GM18517 (cell line): ENCODE measurements at regions not wholly inside any gene's neighbourhood (a gene's known extent, or its start where the extent isn't known, plus 50 kb on each side); places are given as distances from the start of the nearest gene placed in this dataset.
"Not testable (repeated sequence)": the region's sequence is repeated elsewhere in the genome, so short reads cannot be mapped to it uniquely, and the experiment has no call there.

Experiments
- ATAC-seq: cut with Tn5 transposase; IDR thresholded peaks from one replicate; pipeline ENCODE4 v1.9.1; 2021; ENCODE audit warnings: mild to moderate bottlenecking, moderate library complexity; ENCODE audit not compliant: unreplicated experiment

DNA sequence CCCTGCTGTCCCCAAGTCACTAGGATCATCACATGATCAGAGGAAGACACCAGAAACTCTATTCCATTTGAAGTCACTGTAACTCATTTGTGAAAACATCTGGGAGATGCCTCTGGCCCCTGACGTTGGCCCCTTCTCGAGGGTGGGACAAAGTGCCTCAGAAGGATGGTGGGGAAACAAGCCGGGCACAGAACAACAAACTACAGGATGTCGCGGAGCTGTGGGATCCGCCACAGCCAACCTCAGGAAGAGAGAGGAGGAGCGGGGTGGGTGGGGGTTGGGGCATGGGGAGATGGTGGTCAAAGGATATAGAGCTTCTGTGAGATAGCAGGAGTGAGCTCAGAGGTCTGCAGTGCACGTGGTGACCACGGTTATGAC, 265.6 kb upstream of the TCERG1L start:
- ATAC-seq = no peak

DNA sequence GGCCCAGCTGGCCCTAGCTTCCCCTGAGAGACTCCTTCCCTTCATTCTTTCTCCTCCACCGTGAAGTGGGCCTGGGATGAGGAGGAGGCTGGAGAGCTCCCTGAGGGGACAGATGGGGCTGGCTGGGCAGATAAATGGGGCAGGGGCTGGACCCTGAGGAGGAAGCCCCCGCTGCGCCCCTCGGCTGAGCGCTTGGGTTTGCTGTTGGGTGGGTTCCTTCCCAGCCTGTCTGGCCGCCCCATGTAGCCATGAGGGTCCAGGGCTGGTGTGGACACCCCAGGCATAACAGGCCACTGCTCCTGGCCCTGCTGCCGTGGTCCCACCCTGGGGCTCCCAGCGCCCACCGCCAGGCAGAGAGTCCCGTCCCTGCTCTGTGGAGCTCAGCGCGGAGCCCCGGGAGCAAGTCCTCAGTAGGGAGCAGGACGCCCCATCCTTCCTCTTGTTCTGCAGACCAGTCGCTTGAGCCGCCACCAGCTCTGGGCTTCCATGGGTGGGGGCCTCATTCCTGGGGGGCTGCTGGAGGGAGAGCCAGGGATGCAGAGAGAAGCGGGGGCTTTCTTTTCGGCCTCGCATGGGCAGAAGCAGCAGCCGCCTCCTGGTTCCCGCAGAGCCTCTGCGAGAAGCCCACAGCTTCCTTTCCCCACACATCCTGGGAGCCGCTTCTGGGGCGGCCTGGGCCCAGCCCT, 266.4 kb upstream of the TCERG1L start:
- ATAC-seq = no peak

DNA sequence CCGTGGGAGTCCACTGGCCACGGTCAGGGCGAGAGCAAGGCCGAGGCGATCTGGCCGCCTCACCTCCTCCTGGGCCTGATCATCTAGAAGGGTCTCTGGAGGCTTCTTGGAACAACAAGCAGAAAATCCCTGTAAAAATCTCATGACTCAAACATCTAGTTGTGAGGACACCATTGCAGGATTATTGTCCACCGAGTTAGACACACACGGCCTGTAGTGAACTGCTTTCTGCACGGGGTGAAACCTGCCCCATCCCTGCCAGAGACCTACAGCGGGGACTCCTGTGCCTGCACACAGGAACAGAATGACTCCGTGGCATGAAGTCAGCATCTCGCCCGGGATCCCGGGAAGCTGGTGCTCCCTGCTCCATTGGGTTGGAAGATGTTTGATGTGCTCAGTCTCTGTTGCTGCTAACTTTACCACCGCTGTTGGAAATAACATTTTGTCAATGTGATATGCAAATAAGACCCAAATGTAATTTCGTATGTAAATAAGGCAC, 267.0 kb upstream of the TCERG1L start:
- no peak for ATAC-seq

DNA sequence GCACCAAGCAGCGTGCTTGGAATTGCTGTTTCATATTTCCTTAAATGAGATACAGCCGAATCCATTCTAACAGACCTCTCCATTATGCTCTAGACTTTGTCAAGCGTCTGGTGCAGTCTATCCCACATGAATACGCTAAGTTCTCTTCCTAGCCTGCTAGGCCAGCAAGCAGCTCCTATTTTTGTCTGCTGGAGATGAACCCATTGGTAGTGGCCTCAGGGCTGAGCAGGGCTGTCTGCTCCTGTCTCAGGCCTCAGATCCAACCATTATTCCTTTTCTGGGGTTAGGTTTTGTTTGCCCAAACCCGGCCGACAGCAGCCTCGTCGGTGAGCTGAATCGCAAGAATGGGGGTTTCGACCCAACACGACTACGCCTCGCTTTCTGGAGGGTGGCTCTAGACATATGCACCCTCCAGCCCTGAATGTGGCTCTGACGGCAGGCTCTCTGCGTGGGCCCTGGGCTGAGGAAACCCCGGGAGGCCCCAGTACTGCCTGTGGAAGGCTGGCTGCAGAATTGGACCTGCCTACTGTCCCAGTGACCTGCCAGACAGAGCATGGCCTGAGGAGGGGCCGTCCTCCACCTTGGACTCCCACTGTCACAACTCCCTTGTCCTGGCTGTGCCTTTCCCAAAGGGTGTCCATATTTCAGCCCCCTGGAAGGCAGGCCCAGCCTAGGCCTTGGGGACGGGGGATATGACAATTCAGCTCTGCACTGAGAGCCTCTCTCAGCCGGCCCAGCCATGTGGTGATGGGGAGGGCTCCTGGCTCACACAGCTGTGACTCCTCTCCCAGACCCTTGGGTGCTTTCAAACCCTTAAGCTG, 267.9 kb upstream of the TCERG1L start:
- ATAC-seq = no peak

DNA sequence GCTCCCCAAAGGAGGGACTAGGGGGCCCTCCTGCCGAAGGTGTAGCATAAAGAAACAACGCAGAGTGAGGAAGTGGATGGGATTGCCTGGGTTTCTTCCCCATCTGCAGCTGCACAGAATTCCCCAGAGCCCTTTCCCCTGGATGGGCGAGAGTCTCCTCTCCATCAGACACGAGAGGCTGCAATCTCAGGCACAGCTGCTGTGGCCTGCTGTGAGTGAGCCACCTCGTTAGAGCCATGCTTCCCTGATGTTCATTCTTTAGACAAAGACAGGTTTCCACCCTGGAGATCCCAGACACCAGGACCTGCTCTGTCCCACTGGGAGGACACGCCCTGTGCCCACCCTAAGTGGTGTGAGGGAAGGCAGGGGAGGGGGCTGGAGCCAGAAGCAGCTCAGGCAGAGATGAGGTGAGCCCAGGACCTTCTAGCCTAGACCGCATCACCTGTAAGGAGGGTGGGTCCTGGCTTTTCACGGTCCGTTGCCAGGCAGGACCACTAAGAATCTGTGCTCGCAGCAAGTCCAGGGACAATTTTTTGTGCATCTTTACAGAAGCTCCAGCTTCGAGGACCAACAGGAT, 268.6 kb upstream of the TCERG1L start:
- no peak for ATAC-seq

DNA sequence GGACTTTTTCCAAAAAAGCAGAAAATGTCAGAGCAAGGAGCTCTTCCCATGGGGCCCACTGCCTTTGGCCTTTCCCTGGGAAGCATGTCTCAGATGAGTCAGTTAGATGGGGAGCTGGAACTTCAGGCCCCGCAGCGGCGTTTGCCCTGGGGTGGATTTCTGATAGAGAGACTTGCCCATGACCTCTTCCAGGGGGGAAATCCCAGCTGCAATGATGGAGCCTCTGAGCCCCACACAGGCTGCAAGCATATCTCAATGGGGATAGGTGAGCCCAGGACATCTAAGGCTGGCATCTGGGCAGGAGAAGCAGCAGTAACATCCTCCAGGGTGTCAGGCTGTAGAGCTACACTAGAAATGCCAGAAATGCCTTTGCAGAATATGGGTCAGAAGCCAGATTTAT, 269.2 kb upstream of the TCERG1L start:
- ATAC-seq = no peak

DNA sequence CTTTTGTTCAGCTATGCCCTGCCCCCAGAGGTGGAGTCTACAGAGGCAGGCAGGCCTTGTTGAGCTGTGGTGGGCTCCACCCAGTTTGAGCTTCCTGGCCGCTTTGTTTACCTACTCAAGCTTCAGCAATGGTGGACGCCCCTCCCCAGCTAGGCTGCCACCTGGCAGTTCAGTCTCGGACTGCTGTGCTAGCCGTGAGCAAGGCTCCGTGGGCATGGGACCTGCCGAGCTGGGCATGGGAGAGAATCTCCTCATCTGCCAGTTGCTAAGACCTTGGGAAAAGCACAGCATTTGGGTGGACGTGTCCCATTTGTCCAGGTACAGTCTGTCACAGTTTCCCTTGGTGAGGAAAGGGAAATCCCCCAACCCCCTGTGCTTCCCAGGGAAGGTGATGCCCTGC, 270.0 kb upstream of the TCERG1L start:
- not testable (repeated sequence) for ATAC-seq

DNA sequence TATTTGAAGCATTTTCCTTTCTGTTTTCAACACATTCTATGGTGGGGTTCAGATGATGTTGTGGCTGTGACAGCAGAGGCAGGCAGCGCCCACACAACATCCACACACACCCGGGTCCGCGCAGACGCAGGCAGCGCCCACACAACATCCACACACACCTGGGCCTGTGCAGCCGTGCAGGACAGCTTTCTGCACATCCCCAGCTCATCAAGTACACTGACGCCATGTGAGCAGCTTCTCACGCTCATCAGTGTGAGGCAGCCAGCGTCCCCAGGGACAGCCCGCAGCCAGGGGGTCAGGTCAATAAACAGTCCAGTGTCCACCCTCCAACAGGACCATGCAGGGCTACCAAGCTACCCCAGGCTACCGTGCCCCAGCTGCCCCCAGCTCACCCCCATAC, 272.8 kb upstream of the TCERG1L start:
- ATAC-seq = no peak

DNA sequence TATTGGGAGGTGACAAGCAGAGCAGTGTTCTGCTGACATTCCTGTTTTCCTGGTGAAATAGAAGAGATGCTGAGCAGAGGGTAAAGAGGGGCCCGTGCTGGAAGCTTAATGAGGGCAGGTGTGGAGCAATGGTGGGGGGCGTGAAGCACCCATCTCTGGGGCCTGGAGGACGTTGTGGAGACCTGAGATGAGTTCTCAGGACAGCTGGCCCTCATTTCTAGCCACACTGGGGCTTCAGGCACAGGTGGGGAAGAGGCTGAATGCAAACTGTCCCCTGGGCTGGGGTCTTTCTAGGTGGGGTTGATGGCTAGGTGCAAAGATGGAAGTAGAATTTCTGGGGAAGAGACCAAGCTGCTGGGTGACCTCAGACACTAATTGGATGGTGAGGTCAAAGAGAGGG, 274.2 kb upstream of the TCERG1L start:
- no peak for ATAC-seq

DNA sequence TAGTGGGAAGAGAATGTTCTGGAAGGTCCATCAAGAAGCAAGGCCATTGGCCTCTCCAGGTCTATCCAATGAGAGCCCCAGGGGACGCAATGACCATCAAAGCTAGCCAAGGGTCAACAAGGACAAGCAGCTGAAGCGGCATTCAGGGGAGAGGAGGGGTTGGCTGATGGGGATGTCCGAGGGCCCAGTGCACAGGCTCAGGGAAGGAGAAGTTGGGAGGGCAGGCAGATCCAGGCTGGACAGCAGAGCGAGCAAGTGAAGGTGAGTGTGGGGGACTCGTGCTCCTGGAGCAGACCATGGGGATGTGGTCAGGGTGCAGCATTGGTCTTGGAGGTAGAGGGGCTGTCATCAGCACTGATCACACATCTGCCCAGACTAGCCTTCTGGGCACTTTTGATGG, 275.4 kb upstream of the TCERG1L start:
- ATAC-seq = no peak

DNA sequence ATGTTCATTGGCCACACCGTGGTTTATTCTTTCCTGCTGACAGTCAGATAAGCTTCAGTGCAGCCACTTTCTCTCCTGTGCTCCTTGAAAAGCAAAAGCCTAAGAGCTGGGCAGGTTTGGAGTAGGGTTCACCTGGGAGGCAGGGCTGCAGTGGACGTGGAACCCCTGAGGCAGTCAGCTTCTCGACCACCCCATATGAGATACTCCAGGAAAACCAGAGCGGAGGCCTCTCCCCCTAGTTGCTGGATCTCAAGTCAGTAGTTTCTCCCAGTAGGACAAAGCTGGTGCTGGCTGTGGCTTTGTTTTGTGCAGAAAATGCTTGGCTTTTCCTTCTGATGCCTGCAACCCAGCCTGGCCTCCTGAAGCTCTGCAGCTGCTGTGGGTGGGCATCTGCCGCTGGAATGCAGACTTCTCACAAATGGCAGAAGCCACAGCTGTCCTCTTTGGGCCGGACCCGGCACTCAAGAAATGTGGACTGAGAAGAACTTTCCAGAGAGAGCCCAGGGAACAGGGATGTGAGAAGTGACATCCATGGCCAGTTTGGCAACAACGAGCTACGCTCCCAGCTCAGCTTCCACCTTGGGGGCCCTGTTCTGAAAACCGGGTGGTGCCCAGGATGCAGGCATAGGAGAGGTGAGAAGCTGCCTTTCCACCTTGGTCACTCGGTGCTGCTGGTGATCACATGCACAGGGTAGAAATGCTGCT, 276.6 kb upstream of the TCERG1L start:
- no peak for ATAC-seq

DNA sequence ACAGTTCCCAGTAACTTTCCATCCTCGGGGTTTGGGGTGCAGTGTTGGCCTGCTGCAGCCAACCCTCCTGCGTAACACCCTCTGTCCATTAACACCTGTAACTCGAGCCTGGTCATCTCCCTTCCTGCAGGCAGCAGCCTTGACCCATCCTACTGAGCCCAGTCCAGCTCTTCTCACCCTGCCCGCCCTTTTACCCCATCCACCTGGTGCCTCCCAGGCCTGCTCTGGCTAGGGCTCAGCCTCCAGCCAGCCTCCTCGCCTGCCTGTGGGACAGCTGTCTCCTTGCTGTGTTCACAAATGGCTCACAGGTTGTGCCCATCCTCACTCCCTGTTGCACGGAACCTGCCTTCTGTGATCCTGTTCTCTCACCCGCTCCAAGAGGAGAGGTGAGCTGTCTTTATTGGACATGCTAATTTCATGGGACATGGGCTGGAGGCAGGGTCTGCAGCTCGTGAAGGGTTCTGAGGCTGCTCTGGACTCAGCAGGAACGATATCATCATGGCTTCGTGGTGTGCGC, 277.2 kb upstream of the TCERG1L start:
- ATAC-seq = no peak

DNA sequence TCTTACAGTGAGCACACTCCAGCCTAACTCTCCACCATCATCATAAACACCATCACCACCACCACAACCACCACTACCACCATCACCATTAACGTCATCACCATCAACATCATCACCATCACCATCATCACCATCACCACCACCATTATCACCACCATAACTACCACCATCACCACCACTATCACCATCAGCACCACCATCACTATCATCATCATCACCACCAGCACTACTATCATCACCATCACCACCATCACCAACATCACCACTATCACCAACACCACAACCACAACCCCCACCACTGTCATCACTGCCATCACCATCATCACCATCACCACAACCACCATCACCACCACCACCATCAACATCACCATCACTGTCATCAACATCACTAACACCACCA, 279.0 kb upstream of the TCERG1L start:
- ATAC-seq = no peak

DNA sequence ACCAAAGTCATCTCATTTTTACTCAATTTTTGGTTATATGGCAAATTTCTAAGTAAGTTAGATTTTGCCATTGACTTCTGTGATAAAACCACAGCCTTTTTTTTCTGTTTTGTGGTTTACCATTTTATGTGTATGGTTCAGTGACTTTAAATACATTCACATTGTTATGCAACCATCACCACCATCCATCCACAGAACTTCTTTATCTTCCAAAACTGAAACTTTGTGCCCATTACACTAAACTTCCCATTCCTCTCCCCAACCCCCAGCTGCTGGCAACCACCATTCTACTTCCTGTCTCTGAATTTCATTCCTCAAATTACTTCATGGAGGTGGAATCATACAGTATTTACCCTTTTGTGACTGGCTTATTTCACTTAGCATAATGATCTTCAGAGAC, 280.4 kb upstream of the TCERG1L start:
- no peak for ATAC-seq

DNA sequence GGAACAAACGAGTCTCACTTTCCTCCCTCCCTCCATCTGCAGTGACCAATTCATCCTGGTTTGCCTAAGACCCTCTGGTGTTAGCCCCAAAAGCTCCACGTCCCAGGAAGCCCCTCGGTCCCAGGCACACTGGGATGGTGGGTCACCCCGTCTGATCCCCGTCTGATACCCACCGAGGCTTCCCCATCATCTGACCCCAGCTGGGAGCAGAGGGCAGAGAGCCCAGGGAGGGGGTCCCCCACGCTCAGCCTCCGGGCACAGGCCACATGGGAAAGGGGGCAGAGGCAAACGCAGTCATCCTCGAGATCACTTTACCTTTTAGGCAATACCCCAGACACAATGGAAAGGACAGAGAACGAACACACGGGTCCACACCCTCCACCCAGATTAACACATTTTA, 291.6 kb upstream of the PPP2R2D start:
- ATAC-seq = no peak

DNA sequence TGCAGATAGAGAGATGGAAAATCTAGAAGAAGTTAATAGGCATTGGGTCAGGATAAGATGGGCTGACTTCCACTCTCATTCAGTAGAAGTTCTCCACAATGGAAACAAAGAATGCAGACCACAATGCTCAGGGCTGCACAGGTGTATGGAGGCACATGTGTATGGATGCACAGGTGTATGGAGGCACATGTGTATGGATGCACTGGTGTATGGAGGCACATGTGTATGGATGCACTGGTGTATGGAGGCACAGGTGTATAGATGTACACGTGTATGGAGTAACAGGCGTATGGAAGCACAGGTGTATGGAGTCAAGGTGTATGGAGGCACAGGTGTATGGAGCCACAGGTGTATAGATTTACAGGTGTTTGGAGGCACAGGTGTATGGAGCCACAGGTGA, 285.7 kb upstream of the PPP2R2D start:
- no peak for ATAC-seq

DNA sequence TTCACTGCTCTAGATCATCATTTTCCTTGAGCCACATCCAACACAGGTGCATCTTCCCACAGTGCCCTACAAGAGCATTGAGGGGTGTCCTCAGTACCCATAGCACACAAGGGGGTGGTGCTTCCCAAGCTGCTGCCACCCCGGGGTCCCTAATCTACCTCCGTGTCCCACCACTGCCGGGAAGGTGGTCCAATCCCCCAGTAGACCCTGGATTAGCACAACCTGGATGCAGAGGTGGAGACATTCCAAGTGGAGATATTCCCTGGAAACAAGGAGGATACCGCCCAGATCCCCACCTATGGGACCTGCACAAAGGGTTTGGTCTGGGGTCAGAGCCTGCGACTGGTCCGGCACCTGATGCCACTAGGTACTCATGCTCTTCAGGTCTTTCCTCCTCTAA, 284.8 kb upstream of the PPP2R2D start:
- no peak for ATAC-seq

DNA sequence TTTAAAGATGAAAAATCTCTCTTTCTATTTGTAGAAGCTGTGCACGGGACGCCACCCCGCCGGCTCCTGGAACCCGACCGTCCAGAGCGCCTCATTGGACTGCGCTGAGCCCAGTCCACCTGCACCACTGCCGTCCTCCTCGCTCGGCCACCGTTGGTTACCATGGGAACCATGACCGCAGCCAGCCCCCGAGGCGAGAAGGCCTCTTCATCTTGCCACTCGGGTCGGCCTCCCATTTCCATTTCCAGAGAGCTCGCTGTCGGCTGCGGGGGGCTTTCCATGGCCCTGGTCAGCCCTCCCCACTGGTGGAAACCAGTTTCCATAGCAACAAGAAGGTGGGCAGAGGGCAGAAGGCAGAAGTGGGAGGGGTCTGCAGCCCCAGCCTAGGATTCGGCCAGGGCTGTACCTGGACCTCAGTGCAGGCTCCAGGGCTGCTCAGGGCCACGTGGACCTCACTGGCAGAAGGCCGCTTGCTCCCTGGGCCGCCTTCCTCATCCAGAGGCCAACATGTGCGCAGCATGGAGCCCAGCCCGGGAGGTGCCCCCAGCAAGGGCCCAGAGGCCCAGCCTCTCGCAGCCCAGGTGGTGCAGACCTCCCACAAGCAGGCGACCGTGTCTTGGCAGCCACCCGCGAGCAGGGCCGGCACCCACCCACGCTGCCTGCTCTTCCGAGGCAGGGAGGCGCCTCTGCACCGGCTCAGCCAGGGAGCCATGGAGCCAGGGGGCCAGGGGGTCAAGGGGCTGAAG, 283.5 kb upstream of the PPP2R2D start:
- no peak for ATAC-seq

DNA sequence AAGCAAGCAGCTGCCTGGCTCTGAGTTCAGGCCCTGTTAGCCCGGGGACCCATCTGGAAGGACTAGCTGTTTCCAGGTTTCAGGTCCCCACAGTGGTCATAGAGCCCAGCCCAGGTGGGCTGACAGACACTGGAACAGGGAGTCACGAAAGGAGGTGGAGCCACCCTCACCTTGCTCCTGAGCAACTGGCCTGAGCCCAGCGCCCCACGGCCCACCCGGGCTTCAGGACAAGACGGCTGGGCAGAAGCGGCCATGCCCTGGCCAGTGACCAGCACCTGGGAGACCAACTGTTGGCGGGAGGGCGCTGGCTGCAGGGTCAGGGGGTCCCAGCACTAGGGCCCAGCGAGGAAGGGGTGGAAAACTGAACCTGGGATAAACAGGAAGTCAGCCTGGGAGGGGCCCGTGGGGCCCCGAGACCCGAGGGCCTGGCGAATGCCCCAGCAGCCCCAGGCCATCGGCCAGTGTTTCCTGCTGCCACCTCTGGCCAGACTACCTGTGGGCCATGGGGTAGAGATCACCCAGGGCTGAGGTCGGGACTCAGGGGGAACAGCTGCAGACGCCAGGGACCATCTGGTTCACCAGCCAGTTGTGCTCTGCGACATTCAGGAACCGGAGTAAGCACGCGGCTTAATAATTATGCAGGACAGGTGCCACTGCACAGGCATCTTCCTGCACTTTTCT, 282.1 kb upstream of the PPP2R2D start:
- no peak for ATAC-seq

DNA sequence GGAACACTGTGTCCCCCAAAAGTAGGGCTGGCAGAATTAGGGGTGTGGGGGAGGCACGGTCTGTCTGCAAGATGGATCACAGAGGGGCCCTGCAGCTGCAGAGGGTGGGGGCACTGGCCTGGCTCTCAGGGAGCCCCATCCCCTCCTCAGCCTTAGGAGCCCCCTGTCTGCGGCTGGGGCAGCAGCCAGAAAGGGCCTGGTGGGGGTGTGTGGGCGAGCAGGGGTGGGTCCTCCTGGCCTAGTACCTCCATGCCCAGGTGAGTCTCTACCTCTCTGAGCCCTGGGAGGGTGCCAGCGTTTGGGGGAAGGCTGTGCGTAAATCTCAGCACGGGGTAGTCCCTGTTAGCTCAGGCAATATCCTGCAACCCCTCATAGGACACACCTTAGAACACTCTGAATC, 280.5 kb upstream of the PPP2R2D start:
- ATAC-seq = no peak
